Left forelimb (tissue), 1 donor: ENCODE measurements at regions not wholly inside any gene's neighbourhood (a gene's known extent, or its start where the extent isn't known, plus 50 kb on each side); places are given as distances from the start of the nearest gene placed in this dataset.
"Not testable (repeated sequence)": the region's sequence is repeated elsewhere in the genome, so short reads cannot be mapped to it uniquely, and the experiment has no call there.

Experiments
- DNase-seq: peaks from one replicate; pipeline ENCODE4 v3.0.0-alpha.2; 2018; ENCODE audit warnings: low spot score

DNA sequence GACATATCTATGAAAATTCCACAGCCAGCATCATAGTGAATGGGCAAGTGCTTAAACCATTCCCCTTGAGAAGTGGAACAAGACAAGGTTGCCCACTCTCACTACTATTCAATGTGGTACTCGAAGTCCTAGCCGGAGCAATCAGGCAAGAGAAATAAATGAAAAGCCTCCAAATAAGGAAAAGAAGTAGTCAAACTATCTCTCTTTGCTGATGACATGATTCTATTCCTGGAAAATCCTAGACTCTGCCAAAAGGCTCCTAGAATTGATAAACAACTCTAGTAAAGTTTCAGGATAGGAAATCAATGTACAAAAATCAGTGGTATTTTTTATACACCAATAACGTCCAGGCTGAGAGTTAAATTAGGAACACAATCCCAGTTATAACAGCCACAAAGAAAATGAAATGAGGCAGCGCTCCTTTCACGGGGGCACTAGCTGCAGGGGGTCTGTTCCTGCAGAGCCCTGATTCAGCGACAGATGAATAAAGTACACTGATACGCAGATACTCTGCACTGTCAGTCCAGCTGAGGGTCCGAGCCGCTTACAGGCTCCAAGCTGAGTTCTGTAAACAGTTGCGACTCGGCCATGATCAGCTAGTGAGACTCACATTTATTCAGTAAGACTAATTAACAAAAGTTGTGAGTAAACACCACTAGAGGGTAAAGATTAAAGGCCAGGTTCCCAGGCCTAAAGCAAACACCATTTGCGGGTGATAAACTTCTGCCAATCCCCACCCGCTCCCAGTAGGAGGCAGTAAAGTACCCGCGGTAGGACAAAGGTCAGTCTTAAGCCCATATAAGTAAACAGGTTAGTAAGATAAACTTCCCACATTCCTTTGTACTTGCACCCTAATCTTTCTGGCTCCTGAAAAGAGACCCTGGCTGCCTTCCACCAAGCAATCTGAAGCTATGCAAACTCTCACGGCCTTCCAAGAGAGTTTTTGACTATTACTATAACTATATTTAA, 290.6 kb upstream of the GRID2 start:
- no peak for DNase-seq

DNA sequence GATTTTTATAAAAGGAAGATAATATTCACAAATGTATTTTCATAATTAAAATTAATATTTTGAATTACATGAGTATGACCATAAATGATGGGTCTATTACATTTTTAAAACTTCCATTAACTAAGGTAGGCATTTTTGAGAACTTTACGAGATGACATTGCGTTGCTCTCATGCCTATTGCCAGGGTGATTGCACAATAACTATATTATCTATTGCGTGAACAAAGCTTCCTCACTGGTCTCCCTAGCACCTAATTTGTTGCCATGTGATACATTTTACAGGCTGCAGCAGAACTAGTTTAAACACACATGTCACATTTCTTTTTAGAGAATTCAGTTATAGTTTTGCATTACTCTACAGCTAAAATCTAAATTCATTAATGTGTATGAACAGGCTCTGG, 289.7 kb upstream of the GRID2 start:
- no peak for DNase-seq

DNA sequence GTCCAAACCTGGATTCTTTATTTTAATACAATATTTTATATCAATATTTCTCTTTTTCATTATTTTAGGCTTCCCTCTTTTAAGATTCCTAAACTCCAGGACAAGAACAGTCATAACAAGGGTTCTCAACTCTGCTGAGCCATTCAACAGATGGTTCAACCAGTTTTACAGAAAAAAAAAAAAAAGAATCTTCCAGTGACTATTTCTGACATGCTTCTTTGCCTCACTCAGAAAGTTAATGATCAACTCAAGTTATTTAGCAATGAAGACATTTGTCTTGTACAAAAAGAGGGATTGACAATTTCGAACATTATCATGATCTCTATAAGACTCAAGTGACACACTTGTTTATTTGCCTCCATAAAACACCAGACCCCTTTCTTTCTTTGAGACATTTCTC, 282.6 kb upstream of the GRID2 start:
- no peak for DNase-seq

DNA sequence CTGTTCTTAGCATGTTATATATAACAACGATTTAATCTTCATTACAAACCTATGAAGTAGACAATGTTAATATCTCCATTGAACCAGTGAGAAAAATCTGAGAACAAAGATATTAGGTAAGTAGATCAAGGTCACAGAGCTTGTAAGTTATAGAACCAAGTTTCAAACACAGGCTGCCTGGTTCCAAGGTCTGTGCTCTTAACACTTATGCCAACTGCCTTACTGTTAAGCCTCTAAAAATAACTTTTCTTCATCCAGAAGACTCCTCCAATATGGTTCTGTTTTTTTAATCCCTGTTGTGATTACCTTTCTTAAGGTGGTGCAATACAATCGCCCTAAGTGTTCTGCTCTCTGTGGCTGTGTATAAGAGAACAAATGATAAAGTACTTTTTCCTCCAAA, 282.0 kb upstream of the GRID2 start:
- DNase-seq = no peak

DNA sequence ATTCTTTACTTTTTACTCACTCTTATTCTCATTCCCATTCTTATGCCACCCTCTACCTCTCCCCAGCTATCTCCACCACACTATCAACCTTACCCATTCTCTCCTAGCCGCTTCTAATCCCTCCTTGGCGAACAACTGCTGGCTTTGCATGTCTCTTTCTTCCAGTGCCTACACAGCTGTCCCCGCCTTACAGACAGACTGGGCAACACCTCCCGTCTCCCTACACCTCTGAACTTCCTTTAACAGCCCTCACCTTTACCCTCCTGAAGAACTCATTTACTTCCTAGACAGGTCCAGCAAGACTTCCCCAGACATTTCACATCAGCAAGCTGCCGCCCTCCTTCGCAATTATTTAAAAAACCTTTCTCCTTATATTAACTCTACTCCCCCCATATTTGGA, 274.9 kb upstream of the GRID2 start:
- DNase-seq = not testable (repeated sequence)

DNA sequence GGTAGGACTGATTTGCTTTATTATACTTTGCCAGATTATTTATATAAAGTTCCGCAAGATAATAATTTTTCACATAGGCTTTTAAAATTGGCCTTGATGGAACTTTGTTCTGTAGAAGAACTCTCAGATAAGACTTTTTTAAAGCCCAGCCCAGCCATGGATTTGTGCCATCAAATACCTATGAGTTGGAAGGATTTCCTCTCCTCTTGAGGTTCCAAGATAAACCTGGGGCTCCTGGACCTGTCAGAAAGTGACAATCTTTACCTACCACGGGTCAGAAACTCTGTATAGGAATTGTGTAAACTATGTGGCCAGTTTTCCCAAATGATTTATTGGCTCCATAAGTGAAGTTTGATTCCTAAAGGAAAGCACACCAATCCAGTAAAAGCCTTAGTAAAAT, 271.9 kb upstream of the GRID2 start:
- DNase-seq = no peak

DNA sequence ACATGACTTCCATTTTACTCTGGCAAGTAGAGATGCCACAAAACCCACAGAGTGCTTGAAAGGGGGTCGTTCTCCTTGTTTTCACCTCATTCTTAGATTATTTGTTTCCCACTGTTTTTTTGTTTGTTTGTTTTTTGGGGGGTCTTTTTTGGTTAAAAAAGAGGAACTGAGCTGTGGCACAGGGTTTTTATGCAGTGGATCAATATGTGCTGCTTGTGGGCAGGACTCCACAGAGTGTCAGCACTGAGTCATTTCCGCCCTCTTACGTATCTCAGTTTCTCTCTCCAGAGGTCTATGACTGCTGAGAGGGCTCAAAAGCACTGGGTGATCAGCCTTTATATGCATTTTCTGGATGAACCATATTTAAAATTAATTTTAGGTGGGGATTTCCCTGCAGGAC, 268.1 kb upstream of the GRID2 start:
- no peak for DNase-seq

DNA sequence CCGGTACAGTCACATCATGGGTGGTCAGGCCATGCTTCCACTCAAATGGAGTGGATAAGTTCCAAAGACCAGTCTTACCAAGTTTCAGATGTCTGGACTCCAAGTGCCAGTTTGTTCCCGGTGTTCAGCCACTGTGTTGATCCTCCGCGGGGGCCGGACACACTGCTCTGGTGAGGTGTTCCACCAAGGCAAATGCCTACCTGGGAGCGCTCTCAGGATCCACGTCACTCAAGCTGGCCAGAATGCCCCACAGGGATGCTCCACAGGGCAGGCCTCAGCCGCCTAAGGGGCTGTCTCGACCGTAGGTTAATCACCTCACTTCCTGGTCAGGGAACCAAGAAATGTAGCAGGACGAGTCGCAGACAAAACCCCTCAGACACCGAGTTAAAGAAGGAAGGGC, 258.0 kb upstream of the GRID2 start:
- DNase-seq = no peak

DNA sequence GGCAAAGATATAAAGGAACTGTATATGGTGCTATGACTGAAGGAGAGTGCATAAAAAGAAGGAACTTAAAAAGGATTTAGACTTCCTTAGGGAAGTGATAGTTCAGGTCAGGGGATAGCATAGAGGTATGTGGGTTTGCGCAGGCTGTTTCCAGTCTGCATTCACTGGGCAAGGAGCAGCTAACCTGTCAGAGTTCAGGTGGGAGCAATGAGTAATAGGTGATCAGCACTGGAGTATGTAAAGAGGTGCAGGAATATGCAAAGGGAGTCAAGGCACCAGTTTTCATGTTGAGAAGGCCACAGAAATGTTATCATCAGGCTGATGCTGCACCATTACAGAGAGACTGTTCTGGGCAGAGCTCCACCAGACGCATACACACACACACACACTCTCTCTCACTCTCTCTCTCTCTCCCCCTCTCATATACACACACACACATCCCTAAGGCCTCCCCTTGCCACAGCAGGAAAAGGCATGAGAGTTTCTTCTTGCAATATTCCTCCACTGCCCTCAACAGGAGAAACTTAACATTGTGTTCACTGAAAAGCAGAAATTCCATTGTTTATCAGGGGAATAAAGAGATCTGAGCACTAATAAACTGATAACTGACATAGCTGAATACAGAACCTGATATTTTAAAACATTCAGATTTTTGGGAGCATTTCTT, 256.4 kb upstream of the GRID2 start:
- no peak for DNase-seq

DNA sequence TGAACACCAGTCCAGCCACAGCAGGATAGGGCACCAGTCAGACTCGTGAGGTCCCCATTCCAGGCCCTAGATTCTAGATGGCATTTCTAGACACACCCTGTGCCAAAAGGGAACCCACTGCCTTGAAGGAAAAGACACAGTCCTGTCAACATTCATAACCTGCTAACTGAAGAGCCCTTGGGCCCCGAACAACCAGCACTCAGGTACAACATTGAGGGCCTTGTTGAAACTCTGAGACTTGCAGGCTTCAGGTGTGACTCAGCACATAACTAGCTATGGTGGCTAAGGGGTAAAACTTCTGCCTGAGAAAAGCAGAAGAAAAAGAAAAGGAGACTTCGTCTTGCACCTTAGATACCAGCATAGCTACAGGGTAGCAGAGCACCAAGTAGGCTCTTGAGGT, 252.9 kb upstream of the GRID2 start:
- DNase-seq = no peak

DNA sequence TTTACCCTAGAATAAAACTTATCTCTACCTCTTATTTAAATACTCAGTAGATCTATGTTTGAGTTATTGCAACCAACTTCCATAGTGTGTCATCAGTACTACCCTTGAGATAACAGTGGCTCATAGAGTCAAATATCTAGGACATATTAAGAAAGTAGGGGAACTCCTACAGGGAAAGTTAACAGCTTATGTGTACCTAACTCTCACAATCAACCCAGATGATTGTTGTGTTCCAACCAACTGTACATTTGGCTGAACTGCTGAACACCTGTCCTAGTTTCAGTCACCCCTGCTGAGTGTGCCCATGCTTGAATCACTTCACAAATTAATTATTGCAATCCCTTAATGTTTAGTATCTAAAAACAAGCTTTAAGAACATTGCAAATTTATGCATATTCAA, 244.2 kb upstream of the GRID2 start:
- no peak for DNase-seq

DNA sequence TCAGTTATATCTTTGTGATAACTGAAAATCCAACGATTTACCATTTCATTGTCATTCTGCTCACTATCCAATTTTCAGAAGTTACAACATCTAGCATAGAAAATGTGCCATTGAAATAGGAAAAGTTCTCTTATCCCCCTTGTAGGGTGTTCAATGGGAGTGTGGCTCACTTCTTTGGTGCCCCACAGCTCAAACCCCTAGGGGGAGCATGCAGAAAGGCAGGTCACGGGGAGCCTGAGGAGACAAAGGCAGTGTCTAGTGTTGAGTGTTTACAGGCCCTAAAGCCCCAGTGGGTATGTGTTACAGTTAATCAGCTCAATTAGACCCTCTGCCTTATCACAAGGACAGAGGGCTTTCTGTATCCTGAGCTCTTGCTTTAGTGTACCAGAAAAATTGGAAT, 243.4 kb upstream of the GRID2 start:
- no peak for DNase-seq

DNA sequence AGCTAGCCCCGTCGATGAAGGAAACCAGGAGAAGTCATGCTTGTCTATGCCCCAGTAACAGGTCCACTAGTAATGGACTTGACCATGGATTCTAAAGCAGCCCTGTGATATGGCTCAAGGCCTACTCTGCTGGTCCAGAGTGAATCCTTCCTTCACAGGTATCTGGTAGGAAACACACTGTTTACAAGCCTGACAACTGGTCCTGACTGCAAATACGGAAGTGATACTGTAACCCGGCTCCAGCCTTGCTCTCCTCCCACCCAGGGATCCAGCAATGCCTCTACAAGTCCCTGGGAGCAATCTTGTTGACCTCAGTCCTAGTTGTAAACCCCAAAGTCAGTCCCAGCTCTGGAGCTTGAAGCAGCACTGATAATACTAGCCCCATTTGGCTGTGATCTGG, 239.2 kb upstream of the GRID2 start:
- no peak for DNase-seq

DNA sequence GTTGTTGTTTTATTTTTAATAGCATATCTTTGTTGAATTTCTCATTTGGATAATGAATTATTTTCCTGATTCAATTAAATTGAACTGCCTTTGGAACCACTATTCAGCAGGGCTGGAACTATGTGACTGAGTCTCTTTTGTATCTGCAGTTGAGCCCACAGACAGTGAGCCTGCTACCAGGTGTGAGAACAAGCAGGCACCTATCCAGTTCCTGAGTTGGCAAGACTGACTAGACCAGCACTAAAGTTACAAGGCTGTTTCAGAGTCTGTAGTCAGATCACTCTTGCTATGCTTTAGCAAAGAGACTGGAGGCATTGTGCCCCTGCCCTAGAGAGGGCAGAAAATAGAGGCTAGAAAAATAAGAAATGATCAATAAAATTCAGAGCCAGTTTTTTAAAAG, 237.3 kb upstream of the GRID2 start:
- DNase-seq = no peak

DNA sequence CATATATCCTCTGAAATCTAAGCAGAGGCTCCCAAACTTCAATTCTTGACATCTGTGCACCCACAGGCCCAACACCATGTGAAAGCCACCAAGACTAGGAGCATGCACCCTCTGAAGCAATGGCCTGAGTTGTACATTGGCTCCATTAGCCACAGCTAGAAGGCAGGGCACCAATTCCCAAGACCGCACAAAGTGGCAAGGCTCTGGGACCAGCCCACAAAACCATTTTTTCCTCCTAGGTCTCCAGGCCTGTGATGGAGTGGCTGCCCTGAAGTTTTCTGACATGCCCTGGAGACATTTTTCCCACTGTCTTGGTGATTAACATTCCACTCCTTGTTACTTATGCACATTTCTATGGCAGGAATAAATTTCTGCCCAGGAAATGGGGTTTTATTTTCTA, 232.2 kb upstream of the GRID2 start:
- no peak for DNase-seq

DNA sequence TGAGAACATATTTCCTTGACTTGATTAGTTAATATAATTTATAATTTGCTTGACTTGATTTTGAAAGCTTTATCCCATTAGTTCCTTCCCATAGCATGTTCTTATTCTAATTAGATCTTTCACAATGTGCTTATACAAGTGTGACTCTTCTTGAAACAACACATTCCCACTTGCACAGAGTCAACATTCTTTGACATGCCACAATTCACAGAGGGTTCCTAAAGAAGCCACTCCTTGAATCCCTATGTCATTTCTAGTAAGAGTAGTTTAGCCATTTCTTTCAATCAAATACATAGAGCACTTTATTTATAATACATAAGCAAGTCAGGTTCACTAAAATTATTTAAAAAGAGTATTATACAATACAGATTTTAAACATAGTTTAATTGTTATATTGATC, 228.9 kb upstream of the GRID2 start:
- DNase-seq = no peak

DNA sequence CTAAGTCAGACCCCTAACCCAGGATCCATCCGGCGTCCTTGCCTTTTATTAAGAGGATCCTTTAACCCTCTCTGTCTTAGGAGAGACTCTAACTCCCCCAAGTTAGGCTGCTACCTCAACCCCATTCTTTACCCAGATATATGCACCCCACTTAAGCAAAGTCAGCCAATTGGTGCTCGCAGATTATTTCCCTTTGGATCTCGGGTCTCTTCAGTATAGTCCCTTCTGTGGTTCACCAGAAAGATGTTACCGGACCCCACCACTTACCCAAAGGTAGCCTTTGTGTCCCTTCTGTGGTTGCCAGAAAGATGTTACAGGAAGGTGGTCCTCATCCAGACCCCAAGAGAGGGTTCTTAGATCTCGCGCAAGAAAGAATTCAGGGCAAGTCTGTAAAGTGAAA, 212.9 kb upstream of the GRID2 start:
- no peak for DNase-seq

DNA sequence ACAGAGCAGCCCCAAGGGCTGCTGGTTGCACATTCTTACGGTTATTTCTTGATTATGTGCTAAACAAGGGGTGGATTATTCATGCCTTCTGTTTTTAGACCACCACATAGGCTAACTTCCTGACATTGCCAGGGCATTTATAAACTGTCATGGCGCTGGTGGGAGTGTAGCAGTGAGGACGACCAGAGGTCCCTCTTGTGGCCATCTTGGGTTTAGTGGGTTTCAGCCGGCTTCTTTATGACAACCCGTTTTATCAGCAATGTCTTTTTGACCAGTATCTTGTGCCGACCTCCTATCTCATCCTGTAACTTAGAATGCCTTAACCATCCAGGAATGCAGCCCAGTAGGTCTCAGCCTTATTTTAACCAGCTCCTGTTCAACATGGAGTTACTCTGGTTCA, 212.4 kb upstream of the GRID2 start:
- no peak for DNase-seq

DNA sequence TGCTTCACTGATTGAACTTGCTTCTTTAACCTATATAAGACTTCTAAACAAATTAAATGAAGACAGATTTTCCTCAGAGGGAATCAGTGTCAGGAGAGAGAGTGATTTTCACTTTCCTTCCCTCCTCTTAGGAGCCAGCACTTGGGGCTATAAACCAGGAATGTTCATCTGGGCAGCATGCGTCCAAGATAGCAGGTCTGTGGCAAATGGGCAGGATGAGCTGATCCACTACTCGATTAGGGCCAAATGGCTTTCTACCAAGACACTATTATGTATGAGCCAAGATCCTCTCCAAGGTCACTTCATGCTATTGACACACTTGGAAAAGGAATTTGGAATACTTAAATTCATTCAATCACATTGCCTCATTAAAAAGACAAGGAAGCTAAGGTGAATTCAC, 203.9 kb upstream of the GRID2 start:
- DNase-seq = no peak

DNA sequence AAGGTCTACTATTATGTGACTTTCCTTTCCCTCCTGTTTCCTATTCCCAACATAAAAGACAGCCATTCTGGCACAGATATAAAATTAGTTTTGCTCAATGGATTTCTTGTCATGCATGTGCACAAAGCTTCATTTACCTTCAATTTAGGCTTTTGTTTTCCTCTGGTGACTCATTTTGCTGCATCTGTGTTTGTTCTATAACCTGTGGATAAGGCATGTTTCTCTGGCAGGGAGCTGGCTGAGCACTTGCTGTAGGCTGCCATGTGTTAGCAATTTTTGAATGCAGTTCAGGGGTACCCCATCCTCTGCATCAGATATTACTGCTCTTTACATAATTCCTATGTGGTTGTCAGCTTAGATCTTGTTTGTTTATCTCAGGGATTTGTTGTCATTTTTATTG, 202.8 kb upstream of the GRID2 start:
- DNase-seq = no peak

DNA sequence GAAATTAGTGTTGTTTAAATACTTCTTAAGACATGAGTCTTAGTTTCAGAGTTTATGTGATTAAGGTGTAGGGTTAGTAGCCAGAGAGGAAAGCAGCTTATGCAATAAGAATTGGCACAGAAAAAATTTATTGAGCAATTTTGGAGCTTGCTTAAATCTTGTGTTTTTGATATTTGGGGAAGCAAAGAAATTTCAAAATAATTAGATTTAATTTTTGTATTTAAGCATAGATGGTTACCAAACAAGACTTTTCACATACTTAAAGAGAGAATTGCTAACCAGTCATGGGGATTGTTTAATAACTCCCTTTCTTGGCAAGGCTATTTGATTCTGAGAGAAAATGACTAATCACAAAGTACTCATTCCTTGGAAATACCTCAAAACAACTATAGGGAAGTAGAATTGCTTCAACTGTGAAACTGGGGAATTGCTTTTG, 202.0 kb upstream of the GRID2 start:
- DNase-seq = no peak

DNA sequence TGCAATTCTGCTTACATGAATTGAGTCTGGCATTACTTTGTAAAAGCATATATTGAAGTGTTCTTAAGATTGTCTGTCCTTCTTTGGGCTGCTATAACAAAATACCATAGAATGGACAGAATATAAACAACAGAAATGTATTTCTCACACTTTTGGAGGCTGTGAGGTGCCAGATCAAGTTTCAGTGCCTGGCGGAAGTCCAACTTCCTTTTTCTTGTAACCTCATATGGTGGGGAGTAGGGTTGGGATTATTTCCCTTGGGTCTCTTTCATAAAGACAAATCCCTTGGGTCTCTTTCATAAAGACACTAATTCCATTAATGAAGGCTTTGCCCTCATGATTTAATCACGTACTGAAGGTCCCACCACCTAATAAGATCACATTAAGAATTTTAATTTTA, 199.3 kb upstream of the GRID2 start:
- DNase-seq = no peak

DNA sequence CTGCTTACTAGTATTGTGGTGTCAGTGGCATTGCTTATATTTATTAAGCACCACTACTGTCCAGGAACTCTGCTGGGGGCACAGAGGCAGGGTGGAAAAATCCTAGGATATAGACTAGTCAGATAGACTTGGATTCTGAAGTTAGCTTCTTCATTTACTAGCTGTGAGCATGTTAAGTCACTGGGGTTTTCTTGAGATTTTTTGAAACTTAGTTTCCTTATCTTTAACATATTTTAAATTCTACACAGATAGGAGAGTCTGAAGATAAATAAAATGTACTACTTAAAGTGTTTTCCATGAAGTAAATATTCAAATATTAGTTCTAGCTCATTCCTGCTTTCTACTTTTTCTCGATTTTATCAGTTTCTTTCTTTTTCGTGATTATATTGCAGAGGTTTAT, 196.9 kb upstream of the GRID2 start:
- no peak for DNase-seq

DNA sequence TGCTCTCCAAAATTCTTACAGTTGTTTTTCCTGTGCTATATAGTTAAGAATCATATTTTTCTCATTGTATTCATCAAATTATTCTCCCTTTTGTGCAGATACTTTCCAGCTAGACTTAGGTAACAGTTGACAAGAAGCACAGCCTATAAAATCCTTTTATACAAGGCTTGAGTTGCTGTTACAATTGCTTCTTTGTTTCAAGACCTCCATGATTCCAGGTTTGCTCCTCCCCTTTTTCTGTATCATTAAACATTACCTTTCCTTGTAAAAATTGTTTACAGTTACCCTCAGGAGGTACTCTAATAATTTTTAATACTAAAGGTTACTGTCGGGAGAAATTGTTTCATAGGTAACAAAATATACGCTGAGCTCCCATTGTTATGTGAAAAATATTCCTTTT, 192.3 kb upstream of the GRID2 start:
- DNase-seq = no peak
